ENCODE measurements at regions not wholly inside any gene's neighbourhood (a gene's known extent, or its start where the extent isn't known, plus 50 kb on each side); places are given as distances from the start of the nearest gene placed in this dataset.

DNA sequence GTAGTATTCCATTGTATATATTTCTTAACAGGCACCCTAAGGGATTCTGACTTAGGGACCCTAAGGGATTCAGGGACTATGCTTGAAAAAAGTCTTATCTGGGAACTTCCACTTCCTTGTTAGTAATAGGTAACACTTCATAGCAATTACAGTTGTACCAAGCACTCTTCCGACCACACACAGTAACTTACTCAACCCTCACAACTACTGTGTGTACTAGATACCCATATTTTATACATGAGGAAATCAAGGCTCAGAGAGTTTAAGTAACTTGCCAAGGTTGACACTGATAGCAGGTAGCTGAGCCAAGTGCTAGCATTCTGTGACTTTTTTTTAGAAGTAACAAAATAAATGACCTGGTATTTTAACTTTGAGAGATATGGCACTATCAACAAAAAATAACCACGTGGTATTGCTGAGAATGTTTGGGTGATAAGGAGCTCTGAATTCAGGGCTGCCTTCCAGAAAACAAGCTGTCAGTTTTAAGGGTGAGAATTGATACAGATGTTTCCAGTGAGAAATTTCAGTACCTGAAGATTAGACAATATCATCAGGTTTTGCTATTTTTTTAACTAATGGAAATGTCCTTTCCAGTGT, 210.3 kb upstream of the SUCLG2 start:
- DNase-seq = no peak

DNA sequence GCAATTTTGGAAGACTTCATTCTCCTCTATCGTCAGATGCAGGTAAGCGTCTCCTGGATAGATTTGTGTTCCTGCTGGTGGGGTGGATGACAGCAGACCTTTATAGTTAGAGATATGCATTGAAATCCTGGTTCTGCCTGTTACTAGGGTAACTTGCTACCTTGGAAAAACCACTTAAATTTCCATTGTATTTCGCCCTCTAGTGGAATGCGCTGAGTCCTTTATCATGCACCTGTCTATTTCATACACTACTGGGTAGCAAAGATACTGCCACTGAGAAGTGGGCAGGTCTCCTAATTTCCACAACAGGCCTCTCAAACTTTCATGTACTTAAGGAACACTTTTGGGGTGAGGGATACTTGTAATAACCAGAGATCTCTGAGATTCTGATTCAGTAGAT, 209.5 kb upstream of the SUCLG2 start:
- no peak for DNase-seq

DNA sequence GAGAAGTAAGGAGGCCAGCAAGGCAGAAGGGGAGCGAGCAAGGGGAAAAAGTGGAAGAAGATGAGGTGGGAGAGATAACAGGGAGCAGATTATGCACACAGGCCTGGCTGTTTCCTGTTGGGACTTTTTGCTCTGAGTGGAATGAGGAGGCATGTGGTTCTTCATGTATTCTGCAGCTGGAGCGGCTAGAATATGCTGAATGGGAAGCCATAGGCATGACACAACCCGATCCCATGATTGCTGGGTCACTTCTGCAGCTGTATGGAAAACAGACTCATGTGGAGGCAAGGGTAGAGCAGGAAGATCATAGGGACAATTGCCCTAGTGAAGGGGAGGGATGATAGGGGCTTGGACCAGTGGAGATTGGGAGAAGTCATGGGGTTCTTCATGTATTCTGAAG, 206.0 kb upstream of the SUCLG2 start:
- DNase-seq = no peak

DNA sequence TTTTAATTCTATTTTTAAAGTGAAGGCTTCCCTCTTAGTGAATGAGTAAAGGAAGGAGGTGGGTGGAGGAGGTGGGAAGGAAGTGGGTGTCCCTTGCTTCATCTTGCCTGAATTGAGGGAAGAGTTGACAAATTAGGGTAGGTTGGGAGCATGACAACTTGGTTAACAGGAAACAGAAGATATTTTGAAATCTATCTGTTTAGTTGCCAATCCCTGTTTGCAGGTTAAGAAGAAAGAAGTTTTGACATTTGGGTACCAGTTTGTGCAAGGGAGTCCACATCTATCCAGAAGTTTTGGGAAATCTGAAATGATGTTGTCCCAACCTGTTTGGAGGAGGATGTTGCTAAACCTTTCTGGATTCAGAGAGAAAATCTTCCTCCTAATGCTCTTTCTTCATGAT, 204.1 kb upstream of the SUCLG2 start:
- DNase-seq = no peak

DNA sequence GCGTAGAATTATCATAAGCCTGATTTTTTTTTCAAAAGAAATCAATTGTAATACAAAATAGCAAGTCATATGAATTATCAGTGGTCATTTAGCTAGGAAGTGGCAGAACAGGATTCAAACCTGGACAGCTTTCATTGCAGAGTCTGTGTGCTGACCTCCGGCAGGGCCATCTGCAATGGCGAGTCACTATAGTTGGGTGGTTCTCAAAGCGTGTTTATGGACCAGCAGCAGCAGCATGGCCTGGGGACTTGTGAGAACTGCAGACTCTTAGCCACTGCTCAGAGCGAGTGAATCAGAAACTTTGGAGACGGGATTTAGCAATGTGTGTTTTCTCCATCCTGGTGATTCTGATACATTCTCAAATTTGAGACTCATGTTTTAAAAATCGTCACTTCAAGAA, 202.3 kb upstream of the SUCLG2 start:
- DNase-seq = no peak

DNA sequence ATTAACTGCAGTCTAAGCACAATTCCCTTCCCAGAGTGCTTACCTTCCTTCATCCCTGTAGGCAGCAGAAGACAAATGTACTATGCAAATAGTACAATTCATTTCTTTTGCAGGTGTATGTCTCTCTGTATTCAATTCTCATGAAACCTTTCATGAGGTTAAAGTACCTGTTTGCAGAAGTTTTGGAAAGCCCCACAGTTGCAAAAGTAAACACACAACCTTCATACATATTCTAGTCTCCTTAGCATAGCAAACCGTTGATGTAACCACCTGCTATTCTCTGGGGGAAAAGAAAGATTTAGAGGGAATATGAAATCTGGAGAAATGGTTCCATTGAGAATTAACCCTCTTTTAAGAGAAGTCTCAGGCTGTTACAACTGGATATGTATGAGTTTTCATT, 200.3 kb upstream of the SUCLG2 start:
- DNase-seq = no peak

DNA sequence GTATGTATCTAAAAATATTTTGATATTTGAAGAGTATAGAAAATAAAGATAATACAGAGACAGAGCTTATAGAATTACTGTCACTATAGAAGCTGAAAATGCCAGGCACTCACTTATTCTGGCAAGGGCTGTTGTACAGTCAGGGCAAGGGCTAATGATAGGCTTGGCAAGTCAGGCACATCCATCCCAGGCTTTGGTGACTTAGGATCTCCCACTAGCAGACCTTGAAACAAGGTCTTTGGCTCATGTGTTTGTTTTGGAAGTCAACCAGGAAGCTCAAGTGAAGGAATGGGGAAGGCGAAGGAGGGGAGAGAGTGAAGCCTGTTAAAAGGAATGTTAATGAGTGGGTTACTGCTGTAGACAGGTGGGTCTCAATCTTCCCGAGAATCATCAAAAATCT, 199.1 kb upstream of the SUCLG2 start:
- no peak for DNase-seq

DNA sequence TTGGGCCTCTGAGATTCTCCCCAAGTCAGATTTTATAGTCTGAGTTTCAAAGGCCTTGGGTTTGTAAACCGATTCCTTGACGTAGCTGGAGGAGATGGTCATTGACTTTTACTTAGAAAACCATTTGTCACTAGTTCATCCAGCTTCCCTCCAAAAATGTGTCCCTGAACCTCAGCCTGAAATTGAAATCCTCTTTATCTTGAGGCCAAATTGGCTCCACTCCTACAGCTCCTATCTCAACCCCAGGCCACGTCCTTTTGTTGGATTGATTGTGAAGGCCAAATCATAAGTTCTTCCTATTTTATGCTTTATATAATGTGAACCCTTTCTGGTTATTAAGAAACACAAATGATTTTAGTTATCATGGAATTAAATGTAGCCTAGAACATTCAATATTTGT, 193.9 kb upstream of the SUCLG2 start:
- no peak for DNase-seq

DNA sequence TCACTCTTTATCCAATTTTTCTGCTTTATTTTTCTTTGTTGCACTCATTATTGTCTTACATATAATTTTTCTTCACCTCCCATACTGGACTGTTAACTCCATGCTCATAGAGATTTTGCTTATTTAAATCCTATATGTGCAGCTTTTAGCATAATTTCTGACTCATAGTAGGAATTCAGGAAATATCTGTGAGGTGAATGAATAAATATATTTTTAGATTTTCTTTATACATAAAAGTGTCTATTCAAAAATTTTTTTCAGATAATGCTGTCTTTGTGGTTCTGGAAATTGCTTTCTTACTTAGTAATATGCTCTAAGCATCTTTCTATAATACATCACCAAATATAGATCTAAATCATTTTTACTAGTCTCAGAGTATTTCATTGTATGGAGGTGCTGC, 191.8 kb upstream of the SUCLG2 start:
- no peak for DNase-seq

DNA sequence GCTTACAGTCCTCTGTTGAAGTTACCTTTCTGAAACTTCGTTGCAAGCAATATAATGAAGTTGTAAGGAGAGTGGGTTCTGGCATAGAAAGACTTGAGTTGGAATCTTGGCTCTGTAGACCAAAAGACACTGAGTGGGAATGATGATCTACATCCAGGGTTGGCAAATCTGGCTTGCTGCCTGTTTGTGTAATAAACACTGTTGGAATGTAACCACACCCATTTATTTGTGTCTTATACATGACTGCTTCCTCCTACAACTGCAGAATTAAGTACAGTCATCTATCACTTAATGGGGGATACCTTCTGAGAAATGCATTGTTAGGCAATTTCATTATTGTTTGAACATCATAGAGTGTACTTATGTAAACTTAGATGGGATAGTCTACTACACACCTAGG, 178.4 kb upstream of the SUCLG2 start:
- no peak for DNase-seq

DNA sequence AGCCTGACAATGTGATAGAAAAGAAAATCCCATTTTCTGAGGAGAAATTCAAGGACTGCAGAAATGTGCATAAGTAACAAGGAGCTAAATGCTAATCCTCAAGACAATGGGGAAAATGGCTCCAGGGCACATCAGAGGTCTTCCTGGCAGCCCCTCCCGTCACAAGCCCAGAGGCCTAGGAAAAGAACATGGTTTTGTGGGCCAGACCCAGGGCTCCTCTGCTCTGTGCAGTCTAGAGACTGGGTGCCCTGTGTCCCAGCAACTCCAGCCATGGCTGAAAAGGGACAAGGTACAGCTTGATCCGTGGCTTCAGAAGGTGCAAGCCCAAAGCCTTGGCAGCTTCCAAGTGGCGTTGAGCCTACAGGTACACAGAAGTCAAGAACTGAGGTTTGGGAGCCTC, 176.8 kb upstream of the SUCLG2 start:
- DNase-seq = no peak

DNA sequence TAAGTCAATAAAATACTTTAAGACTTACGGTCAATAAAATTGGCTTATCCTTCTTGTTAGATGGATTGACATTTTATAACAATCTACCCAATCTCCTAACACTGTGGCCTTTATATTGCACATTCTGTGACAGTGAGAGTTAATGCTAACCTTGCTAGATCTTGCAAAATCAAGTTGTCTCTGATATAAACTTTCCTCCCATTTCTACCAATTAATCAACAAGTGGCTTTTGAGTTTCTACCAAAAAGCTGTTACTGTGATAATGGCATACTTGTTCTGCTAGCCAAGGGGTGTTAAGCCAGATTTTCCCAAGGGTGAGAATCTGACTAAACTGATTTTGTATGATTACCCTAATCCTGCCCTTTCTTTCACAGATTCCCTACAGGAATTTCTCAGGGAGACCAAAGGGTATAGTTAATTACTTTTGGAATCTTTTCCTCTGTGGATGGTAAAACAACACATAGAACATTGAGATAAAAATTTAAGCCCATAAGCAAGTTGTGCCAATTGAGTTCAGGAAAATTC, 174.1 kb upstream of the SUCLG2 start:
- DNase-seq = no peak

DNA sequence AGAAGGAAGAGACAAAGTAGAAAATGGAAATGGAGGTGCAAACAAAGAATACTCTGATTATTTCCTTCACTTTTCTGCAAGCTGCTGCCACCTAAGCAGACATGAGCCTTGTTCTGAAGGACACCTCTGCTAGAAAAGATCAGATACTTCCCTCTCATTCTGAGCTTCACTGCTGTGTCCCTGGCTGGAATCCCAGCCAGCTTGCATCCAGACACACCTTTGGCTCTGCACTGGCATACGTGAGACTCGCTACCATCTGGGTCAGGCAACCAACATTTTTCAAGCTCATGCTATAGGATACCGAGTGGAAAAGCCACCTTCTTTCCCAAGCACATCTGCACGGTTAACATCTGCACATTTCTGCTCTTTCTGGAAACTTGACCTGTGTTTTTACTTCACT, 166.7 kb upstream of the SUCLG2 start:
- no peak for DNase-seq

DNA sequence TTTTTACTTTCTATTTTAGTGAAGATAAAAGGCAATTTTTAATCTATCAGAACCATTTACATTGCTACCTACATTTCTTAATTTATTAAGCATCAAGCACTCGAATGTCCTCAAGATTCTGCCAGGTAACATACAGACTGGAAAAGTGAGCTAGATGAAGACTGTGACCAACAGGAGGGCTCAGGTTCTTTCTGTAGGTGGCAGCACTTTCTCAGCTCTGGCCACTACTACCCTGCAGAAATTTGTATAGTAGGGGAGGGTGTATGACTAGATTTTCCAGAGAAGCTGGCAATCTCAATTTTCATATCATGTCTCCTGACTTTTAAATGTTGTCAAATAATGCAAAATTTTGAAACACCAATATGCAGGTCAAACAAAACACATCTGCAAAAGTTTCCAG, 165.0 kb upstream of the SUCLG2 start:
- no peak for DNase-seq

DNA sequence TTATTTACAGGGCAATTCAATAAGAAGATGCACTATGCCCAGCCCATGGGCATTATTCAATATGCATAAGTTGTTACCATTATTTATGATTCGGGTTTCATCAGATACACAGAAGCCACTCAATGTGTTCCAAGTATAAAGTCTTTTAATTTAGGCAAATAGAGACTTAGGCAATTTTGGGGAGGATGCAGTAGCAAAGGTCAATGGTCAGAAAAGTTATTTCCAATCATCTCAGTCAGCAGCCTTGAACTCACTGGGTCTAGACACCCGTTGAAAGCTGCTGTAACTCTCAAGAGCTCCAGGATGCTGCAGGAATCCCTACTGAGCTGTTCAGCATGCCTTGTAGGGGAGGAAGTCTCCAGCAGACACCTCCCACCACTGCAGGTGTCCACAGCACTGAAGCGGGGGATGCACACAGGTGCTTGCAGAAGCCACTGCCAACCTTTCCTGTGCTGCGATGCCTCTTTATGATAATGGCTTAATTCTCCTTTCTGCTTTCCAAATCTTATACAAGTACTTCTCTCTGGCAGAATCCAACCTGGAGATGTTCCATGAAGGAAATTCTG, 155.0 kb upstream of the SUCLG2 start:
- DNase-seq = no peak

DNA sequence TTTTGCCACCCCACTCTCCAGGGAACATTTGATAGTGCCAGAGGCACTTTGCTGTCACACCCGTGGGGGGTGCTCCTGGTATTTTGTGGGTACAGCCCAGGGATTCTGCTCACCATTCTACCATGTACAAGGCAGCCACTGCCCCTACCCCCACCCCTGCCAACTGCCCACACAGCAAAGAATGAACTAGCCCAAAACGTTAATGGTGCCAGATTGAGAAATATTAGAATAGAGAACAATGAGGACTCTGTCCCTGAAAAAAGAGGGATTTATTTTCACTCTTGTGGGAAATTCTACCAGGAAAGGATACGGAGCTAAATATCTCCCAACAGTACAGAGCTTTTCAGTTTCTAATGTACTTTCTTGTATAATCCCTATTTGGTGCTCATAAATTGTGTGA, 154.5 kb upstream of the SUCLG2 start:
- no peak for DNase-seq

DNA sequence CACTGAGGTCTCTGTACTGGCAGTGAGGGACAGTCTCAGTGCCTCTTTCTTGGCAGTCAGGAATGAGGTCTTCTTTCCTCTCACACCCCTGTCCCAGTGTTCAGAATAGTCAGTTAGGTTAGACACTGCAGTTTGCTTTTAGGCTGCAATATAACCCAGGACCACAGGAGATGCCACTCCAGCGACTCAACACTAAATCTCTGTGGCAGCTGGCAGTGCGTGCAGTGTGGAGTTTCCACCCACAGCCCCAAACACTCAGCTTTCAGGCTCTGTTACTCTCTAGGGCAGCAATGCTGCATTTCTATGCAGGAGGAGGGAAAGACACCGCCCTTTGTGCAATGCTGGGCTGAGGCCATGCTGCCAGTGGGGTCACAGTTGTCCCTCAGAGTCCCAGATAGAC, 150.2 kb upstream of the SUCLG2 start:
- no peak for DNase-seq

DNA sequence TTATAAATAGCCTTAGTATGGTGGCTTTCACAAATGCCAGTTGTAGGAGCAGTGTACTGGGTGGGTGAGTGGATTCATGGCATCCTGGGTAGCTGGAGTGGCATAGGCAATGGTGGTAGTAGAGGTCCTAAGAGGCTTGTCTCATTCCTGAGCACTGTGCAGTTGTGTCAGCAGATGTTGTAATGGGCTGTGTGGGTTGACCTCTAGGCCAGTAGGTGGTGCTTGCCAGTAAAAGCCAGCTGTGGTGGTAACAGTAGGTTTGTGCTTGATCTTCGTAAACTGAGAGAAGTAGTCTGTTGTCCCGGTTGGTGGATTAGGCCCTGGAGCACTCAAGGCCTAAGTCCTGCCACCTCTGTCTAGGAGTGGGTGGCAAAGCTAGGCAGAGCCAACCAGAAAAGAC, 149.7 kb upstream of the SUCLG2 start:
- DNase-seq = no peak

DNA sequence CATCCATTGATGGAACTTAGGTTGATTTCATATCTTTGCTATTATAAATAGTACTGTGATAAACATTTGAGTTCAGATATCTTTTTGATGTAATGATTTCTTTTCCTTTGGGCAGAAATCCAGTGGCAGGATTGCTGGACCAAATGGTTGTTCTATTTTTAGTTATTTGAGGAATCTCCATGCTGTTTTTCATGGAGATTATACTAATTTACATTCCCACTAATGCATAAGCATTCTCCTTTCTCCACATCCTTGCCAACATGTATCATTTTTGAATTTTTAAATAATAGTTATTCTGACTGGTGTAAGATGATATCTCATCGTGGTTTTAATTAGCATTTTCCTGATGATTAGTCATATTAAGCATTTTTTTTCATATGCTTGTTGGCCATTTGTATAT, 144.0 kb upstream of the SUCLG2 start:
- DNase-seq = no peak

DNA sequence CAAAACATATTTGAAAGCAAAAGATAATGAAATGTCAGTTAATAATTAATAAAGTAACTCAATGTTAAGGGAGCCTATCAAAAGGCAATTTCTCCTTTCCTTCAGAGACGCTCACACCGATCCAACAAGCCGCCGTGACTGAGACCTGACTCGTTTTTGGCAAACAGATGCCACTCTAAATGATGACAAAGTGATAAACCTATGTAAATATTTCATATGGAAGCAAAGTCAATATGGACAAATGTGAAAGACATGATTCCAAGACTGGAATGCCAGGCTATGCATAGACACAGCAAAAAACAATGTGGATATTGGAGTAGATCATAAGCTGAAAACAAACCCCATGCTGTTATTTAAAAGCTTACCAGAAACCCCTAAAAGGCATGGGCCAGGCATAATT, 137.2 kb upstream of the SUCLG2 start:
- no peak for DNase-seq

DNA sequence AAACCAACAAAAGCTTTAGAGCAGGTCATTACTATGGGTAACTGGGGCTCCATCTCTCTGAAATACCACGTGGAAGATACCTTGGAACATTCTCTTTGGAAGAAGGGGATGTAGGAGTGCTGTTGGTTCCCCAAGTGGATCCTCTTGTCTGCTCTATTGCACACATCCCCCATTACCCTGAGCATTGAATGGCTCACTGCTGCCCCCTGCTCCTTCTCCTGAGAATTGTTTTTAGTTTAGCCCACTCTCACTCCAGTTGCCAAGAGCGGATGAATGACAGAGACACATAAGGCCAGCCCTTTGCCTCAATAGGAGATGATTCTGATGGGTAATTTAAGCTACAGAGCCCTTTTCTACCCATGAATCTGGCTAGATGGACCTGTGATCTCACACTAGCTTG, 135.6 kb upstream of the SUCLG2 start:
- peak; percentile 41 for DNase-seq

DNA sequence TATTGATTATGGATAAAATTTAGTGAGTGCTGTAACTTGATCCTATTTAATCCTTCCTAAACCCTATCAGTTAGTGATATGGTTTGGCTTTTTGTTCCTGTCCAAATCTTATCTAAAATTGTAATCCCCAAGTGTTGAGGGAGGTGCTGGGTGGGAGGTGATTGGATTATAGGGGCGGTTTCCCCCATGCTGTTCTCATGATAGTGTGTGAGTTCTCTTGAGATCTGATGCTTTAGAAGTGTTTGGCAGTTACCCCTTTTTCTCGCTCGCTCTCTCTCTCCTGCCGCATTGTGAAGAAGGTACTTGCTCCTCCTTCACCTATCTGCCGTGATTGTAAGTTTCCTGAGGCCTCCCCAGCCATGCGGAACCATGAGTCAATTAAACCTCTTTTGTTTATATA, 134.0 kb upstream of the SUCLG2 start:
- no peak for DNase-seq

DNA sequence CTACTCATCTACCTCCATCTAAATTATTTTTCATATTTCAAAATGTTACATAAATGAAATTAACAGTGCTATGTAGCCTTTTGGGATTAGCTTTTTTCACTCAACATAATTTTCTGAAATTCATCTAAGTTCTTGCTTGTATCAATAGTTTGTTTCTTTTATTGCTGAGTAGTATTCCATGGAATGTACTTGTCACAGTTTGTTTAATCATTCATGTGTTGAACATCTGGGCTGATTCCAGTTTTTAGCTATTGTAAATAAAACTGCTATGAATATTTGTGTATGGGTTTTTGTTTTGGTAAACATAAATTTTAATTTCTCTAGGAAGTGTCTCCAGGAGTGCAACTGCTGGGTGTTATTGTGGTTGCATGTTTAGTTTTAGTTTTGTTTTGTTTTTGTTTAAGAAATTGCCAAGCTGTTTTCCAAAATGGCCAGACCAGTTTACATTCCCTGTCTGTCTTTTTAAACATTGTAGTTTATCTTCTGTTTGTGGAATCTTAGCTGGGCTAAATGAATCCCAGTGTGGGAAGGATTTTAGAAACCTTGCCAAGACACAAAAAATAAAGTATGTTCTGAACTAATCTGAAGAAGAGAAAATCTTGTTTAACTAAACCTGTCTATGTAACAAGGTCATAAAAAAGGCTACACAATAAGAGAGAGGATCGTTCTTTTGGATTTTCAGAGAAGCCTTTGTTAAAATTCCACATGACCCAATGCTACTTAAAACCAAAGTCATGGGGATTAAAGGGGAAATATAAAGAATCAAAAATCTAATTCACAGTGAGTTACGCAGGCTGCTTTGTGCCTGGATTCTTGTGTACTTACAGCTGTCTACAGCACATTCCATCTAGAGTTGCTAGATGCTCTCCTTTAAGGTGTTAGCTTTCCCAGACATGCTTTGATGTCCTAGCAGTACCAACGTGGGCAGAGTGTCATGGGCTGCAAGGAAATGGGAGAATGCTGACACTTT, 129.2 kb upstream of the SUCLG2 start:
- DNase-seq = no peak

DNA sequence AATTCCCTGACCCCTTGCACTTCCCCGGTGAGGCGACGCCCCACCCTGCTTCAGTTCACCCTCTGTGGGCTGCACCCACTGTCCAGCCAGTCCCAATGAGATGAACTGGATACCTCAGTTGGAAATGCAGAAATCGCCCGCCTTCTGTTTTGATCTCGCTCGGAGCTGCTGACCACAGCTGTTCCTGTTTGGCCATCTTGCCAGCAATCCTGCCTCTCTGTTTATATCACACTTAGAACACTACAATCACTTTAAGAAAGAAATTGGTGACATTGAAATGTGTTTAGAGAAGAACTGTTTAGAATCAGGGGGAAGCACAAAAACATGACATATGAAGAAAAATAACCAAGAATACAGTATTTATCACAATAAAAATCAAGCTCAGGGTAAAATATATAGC, 127.5 kb upstream of the SUCLG2 start:
- no peak for DNase-seq
